Mesodermal cell (in vitro differentiated cells): ENCODE measurements at regions not wholly inside any gene's neighbourhood (a gene's known extent, or its start where the extent isn't known, plus 50 kb on each side); places are given as distances from the start of the nearest gene placed in this dataset.
A peak's percentile ranks its signal among the peaks of the same experiment; 100 is the strongest.
"Not testable (repeated sequence)": the region's sequence is repeated elsewhere in the genome, so short reads cannot be mapped to it uniquely, and the experiment has no call there.

Experiments used
- H3K27ac ChIP-seq: 2 replicates; pipeline ENCODE4 v1.7.0; 2013; ENCODE audit warnings: mild to moderate bottlenecking, low read depth, low read length, moderate library complexity; ENCODE audit not compliant: severe bottlenecking
- H3K36me3 ChIP-seq: 2 replicates; pipeline ENCODE4 v1.7.1; 2013; ENCODE audit warnings: mild to moderate bottlenecking, low read length, moderate library complexity; ENCODE audit not compliant: control insufficient read depth, insufficient read depth
- H3K4me1 ChIP-seq: one replicate; pipeline ENCODE4 v1.7.1; 2013; ENCODE audit warnings: mild to moderate bottlenecking, low read length; ENCODE audit not compliant: insufficient read depth, control insufficient read depth, poor library complexity, severe bottlenecking
- H3K4me3 ChIP-seq: 2 replicates; pipeline ENCODE4 v1.7.0; 2013; ENCODE audit warnings: low read length, control low read depth, mild to moderate bottlenecking; ENCODE audit not compliant: insufficient read depth, poor library complexity, severe bottlenecking; ENCODE audit errors: extremely low read depth
- H3K9me3 ChIP-seq: 2 replicates; pipeline ENCODE4 v1.7.1; 2013; ENCODE audit warnings: mild to moderate bottlenecking, low read length, moderate library complexity; ENCODE audit not compliant: control insufficient read depth
- WGBS, 2 experiments: methylation state at CpG; one replicate each; pipeline ENCODE4 v1.1.5; 2013; ENCODE audit warnings: missing lambda C conversion rate in 2 of 2; ENCODE audit not compliant: insufficient coverage in 2 of 2; 5-methylcytosine and 5-hydroxymethylcytosine counted together

GRCh38 chr14:99035712-99036610, 236.0 kb downstream of the BCL11B start:
- no peak overlapping the region for H3K4me3 ChIP-seq
- H3K27ac ChIP-seq = peak overlapping the region; percentile 81
- no peaks in the 10 kb centered on the region for H3K36me3 ChIP-seq
- H3K9me3 ChIP-seq = no peaks in the 10 kb centered on the region
- H3K4me1 ChIP-seq = peaks cover 18% of the 10 kb centered on the region
- 41 to 55% methylated on average over 29 to 30 of the region's 30 CpGs for WGBS, 2 experiments

- H3K36me3 ChIP-seq = no peaks in the 10 kb centered on the region
- H3K4me1 ChIP-seq = peaks cover 18% of the 10 kb centered on the region
- H3K4me3 ChIP-seq = no peak overlapping the region
- peak overlapping the region; percentile 81 for H3K27ac ChIP-seq
- H3K9me3 ChIP-seq = no peaks in the 10 kb centered on the region
- 93 to 95% methylated on average over 23 to 24 of the region's 25 CpGs for WGBS, 2 experiments
Observed at GRCh38 chr14:99036611-99037293, 235.2 kb downstream of the BCL11B start.

- not testable (repeated sequence) for H3K9me3 ChIP-seq, H3K36me3 ChIP-seq, H3K4me3 ChIP-seq, H3K27ac ChIP-seq
- peaks cover 18% of the 10 kb centered on the region for H3K4me1 ChIP-seq
- 100% methylated on average over 1 of the region's 1 CpG; no CpG with 5 or more reads in 1 of the 2 experiments for WGBS, 2 experiments
Observed at GRCh38 chr14:99037326-99037725, 234.7 kb downstream of the BCL11B start.

- WGBS, 2 experiments = no CpG with 5 or more reads among the region's 10 CpGs
- Histone ChIP-seq H3K4me3 (no peak overlapping the region), H3K27ac (no peak overlapping the region), H3K9me3 (no peaks in the 10 kb centered on the region), H3K36me3 (no peaks in the 10 kb centered on the region), H3K4me1 (peaks cover 18% of the 10 kb centered on the region)
Observed at GRCh38 chr14:99037777-99038430, 234.1 kb downstream of the BCL11B start.

- H3K36me3 ChIP-seq = no peaks in the 10 kb centered on the region
- H3K4me1 ChIP-seq = peaks cover 18% of the 10 kb centered on the region
- no peaks in the 10 kb centered on the region for H3K9me3 ChIP-seq
- WGBS, 2 experiments = 100% methylated on average over 1 of the region's 4 CpGs; no CpG with 5 or more reads in 1 of the 2 experiments
- no peak overlapping the region for H3K27ac ChIP-seq
- no peak overlapping the region for H3K4me3 ChIP-seq
Observed at GRCh38 chr14:99038431-99038820, 233.6 kb downstream of the BCL11B start.

GRCh38 chr14:99039331-99040041, 232.5 kb downstream of the BCL11B start:
- Histone ChIP-seq H3K4me3 (no peak overlapping the region), H3K36me3 (no peaks in the 10 kb centered on the region), H3K27ac (no peak overlapping the region), H3K4me1 (peaks cover 18% of the 10 kb centered on the region), H3K9me3 (no peaks in the 10 kb centered on the region)
- WGBS, 2 experiments = 87 to 92% methylated on average over 6 to 8 of the region's 12 CpGs

GRCh38 chr14:99040052-99040451, 231.9 kb downstream of the BCL11B start:
- H3K4me1 ChIP-seq = peaks cover 18% of the 10 kb centered on the region
- H3K9me3 ChIP-seq = no peaks in the 10 kb centered on the region
- 82 to 90% methylated on average over 7 to 12 of the region's 18 CpGs for WGBS, 2 experiments
- no peak overlapping the region for H3K27ac ChIP-seq
- no peak overlapping the region for H3K4me3 ChIP-seq
- no peaks in the 10 kb centered on the region for H3K36me3 ChIP-seq

- Histone ChIP-seq H3K36me3 (no peaks in the 10 kb centered on the region), H3K4me3 (no peak overlapping the region), H3K27ac (no peak overlapping the region), H3K9me3 (no peaks in the 10 kb centered on the region), H3K4me1 (peaks cover 12% of the 10 kb centered on the region)
- 85 to 89% methylated on average over 7 to 14 of the region's 17 CpGs for WGBS, 2 experiments
Observed at GRCh38 chr14:99040711-99041110, 231.3 kb downstream of the BCL11B start.

GRCh38 chr14:99041141-99041819, 230.7 kb downstream of the BCL11B start:
- H3K36me3 ChIP-seq = no peaks in the 10 kb centered on the region
- H3K4me3 ChIP-seq = no peak overlapping the region
- no peak overlapping the region for H3K27ac ChIP-seq
- H3K4me1 ChIP-seq = peaks cover 9% of the 10 kb centered on the region
- WGBS, 2 experiments = 78 to 87% methylated on average over 7 to 8 of the region's 8 CpGs
- H3K9me3 ChIP-seq = no peaks in the 10 kb centered on the region

- 90 to 98% methylated on average over 5 of the region's 5 CpGs for WGBS, 2 experiments
- H3K4me3 ChIP-seq = no peak overlapping the region
- H3K4me1 ChIP-seq = peaks cover 4% of the 10 kb centered on the region
- no peak overlapping the region for H3K27ac ChIP-seq
- no peaks in the 10 kb centered on the region for H3K9me3 ChIP-seq
- no peaks in the 10 kb centered on the region for H3K36me3 ChIP-seq
Observed at GRCh38 chr14:99041820-99042174, 230.2 kb downstream of the BCL11B start.
